ENCODE measurements at regions not wholly inside any gene's neighbourhood (a gene's known extent, or its start where the extent isn't known, plus 50 kb on each side); places are given as distances from the start of the nearest gene placed in this dataset.

DNA sequence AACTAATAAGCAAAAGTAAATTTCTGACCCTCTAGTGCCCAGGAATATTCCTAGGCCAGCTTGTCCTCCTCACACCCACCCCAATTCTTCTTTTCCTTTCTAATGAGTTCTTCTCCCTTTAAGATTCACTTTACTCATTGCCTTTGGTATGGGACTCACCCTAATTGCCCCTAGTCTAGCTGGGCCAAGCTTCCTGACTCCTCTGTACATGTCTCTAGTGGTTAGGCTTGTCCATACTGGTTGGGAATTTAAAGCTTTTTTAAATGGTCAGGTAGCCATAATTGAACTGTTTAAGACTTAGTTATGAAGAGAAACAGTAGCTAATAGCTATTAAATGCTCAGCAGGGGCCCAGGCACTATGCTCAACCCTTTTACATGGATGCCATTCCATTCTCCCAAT, 248.2 kb downstream of the C12orf42 start:
- no peak for DNase-seq (ENCODE audit: low read depth, low spot score)
- CTCF ChIA-PET: no interaction called here
- H3K4me3 ChIP-seq (ENCODE audit: low read depth, low read length): no peak overlapping the region
- TF ChIP-seq, protein P1, sequence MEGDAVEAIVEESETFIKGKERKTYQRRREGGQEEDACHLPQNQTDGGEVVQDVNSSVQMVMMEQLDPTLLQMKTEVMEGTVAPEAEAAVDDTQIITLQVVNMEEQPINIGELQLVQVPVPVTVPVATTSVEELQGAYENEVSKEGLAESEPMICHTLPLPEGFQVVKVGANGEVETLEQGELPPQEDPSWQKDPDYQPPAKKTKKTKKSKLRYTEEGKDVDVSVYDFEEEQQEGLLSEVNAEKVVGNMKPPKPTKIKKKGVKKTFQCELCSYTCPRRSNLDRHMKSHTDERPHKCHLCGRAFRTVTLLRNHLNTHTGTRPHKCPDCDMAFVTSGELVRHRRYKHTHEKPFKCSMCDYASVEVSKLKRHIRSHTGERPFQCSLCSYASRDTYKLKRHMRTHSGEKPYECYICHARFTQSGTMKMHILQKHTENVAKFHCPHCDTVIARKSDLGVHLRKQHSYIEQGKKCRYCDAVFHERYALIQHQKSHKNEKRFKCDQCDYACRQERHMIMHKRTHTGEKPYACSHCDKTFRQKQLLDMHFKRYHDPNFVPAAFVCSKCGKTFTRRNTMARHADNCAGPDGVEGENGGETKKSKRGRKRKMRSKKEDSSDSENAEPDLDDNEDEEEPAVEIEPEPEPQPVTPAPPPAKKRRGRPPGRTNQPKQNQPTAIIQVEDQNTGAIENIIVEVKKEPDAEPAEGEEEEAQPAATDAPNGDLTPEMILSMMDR (IDR thresholded peaks at IDR 0.05; ENCODE audit: insufficient read depth, low read length, missing control alignments): no peak
- POLR2A ChIA-PET: no interaction called here

DNA sequence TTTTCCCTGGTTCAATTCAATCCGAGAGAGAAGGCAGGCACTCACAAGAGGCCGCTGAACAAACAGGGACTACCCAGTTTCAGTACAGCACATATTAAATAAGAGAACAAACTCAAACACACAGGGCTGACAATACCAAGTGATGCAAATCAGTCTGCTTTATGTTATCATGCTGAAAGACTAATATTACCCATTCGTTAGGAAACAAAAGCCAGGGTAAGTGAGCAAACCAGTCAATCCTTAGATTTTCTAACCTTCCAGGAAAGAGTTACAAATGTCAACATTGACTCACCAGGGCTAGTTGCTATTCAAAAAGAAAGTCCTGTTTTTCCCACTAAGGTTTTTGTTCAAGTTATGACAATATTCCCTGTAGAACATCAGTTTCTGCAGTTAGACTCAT, 246.2 kb downstream of the C12orf42 start:
- POLR2A ChIA-PET: no interaction called here
- no peak overlapping the region for H3K4me3 ChIP-seq (ENCODE audit: low read depth, low read length)
- CTCF ChIA-PET: no interaction called here
- TF ChIP-seq, protein P1 (IDR thresholded peaks at IDR 0.05; ENCODE audit: insufficient read depth, low read length, missing control alignments): no peak
- no peak for DNase-seq (ENCODE audit: low read depth, low spot score)

DNA sequence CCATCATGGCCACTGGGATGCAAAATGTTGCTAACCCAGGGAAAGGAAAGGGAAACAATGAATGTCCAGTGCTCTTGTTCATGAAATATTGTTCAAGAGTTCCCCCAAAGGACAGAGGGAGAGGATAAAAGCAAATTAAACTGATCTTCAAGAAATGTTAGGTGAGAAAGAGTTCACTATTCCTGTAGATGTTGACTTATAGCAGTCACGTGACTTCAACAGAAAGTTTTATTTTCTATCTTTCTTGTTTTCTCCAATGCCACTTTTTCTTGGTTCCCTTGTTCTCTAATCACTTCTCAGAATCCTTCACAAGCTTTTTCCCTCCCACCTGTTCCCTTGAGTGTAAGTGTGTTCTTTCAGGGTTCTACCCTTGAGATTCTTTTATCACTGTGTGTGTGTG, 245.3 kb downstream of the C12orf42 start:
- ChIA-PET POLR2A (no interaction called here), CTCF (no interaction called here)
- H3K4me3 ChIP-seq (ENCODE audit: low read depth, low read length): no peak overlapping the region
- TF ChIP-seq, protein P1 (IDR thresholded peaks at IDR 0.05; ENCODE audit: insufficient read depth, low read length, missing control alignments): no peak
- DNase-seq (ENCODE audit: low read depth, low spot score): no peak
